Memory B cell (primary cell): ENCODE measurements at regions not wholly inside any gene's neighbourhood (a gene's known extent, or its start where the extent isn't known, plus 50 kb on each side); places are given as distances from the start of the nearest gene placed in this dataset.

Experiments used
- ATAC-seq: fragments of 150-1000 bp; cut with Tn5 transposase; 2 replicates; pipeline ENCODE4 v1.10.0; 2021; ENCODE audit warnings: low read depth, mild to moderate bottlenecking, moderate library complexity
- DNase-seq, 2 donors: peaks; one replicate each; pipeline ENCODE4 v3.0.0; 2022; ENCODE audit warnings: low spot score in 2 of 2
- H3K27ac Mint-ChIP-seq: one replicate; pipeline ENCODE4 v1.8.0; 2022; ENCODE audit warnings: mild to moderate bottlenecking, moderate library complexity, mixed read lengths
- H3K27me3 Mint-ChIP-seq: one replicate; pipeline ENCODE4 v1.8.0; 2022; ENCODE audit warnings: mixed read lengths
- H3K36me3 Mint-ChIP-seq: one replicate; pipeline ENCODE4 v1.8.0; 2022; ENCODE audit warnings: mild to moderate bottlenecking, mixed read lengths
- H3K4me1 Mint-ChIP-seq: one replicate; pipeline ENCODE4 v1.8.0; 2022; ENCODE audit warnings: mixed read lengths
- H3K4me3 Mint-ChIP-seq: one replicate; pipeline ENCODE4 v1.8.0; 2022; ENCODE audit warnings: mild to moderate bottlenecking, moderate library complexity, mixed read lengths
- H3K9me3 Mint-ChIP-seq: one replicate; pipeline ENCODE4 v1.8.0; 2022; ENCODE audit warnings: mixed read lengths

DNA sequence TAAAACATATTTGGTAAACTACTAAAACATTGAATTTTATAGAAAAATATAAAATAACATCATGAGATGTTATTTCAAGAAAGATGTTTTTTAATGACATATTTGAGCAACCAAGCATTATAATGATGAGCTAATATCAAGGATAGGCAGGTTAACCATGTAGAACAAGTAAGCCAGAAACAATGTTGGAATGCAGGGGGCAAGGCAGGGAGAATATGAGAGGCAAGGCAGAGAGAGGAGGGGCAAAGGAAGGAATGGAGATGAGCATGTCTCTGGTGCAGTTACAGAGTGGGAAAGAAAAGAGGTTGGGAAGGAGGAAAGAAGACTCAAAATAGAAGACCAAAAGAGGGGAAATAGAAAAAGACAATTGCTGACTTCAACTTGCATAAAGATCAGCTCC, 390.4 kb downstream of the MCTP2 start:
- no peak for ATAC-seq
- Mint-ChIP-seq H3K4me3 (no peak overlapping the region), H3K9me3 (no peaks in the 10 kb centered on the region), H3K4me1 (no peaks in the 10 kb centered on the region), H3K36me3 (no peaks in the 10 kb centered on the region), H3K27ac (no peak overlapping the region), H3K27me3 (peaks cover 6% of the 10 kb centered on the region)
- DNase-seq: no peak

- no peak overlapping the region for H3K27ac Mint-ChIP-seq
- no peaks in the 10 kb centered on the region for H3K36me3 Mint-ChIP-seq
- no peaks in the 10 kb centered on the region for H3K27me3 Mint-ChIP-seq
- H3K9me3 Mint-ChIP-seq: no peaks in the 10 kb centered on the region
- peaks cover 7% of the 10 kb centered on the region for H3K4me1 Mint-ChIP-seq
- DNase-seq (no peak), ATAC-seq (no peak)
- no peak overlapping the region for H3K4me3 Mint-ChIP-seq
Observed at GRCh38 chr15:94626949-94627348, 395.6 kb downstream of the MCTP2 start.

GRCh38 chr15:94631608-94632007, 400.2 kb downstream of the MCTP2 start:
- no peaks in the 10 kb centered on the region for H3K36me3 Mint-ChIP-seq
- DNase-seq: peak in 1 of 2 donors; percentile 0

DNA sequence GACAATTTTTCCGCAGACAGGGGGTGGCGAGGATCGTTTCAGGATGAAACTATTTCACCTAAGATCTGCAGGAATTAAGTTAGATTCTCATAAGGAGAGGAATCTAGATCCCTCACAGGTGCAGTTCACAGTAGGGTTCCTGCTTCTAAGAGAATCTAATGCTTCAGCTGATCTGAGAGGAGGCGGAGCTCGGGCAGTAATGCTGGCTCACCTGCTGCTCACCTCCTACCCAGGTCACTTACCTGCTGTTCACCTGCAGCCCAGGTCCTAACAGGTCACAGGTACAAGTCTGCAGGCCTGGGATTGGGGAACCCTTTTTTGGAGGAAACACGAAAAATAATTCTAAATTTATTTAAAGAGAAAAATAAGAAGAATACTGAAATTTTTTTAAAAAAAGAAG, 406.8 kb downstream of the MCTP2 start:
- ATAC-seq (no peak), DNase-seq (no peak)
- H3K27ac Mint-ChIP-seq: no peak overlapping the region
- no peaks in the 10 kb centered on the region for H3K9me3 Mint-ChIP-seq
- peaks cover 1% of the 10 kb centered on the region for H3K27me3 Mint-ChIP-seq
- no peak overlapping the region for H3K4me3 Mint-ChIP-seq
- H3K4me1 Mint-ChIP-seq: no peaks in the 10 kb centered on the region
- no peaks in the 10 kb centered on the region for H3K36me3 Mint-ChIP-seq

More at GRCh38 chr15:94631608-94632007, 400.2 kb downstream of the MCTP2 start:
- no peak overlapping the region for H3K27ac Mint-ChIP-seq
- H3K4me3 Mint-ChIP-seq: no peak overlapping the region
- peaks cover 3% of the 10 kb centered on the region for H3K27me3 Mint-ChIP-seq
- ATAC-seq: peak; percentile 89
- peaks cover 12% of the 10 kb centered on the region for H3K4me1 Mint-ChIP-seq
- H3K9me3 Mint-ChIP-seq: no peaks in the 10 kb centered on the region

- DNase-seq (no peak), ATAC-seq (no peak)
- H3K36me3 Mint-ChIP-seq: no peaks in the 10 kb centered on the region
- H3K4me3 Mint-ChIP-seq: no peak overlapping the region
- H3K27me3 Mint-ChIP-seq: no peaks in the 10 kb centered on the region
- no peak overlapping the region for H3K27ac Mint-ChIP-seq
- H3K9me3 Mint-ChIP-seq: no peaks in the 10 kb centered on the region
- H3K4me1 Mint-ChIP-seq: no peaks in the 10 kb centered on the region
Observed at GRCh38 chr15:94639701-94640100, 408.3 kb downstream of the MCTP2 start.

GRCh38 chr15:94644433-94644832, 413.1 kb downstream of the MCTP2 start:
- ATAC-seq (no peak), DNase-seq (no peak)
- no peaks in the 10 kb centered on the region for H3K4me1 Mint-ChIP-seq
- H3K4me3 Mint-ChIP-seq: no peak overlapping the region
- H3K27me3 Mint-ChIP-seq: no peaks in the 10 kb centered on the region
- H3K9me3 Mint-ChIP-seq: no peaks in the 10 kb centered on the region
- no peak overlapping the region for H3K27ac Mint-ChIP-seq
- H3K36me3 Mint-ChIP-seq: no peaks in the 10 kb centered on the region

DNA sequence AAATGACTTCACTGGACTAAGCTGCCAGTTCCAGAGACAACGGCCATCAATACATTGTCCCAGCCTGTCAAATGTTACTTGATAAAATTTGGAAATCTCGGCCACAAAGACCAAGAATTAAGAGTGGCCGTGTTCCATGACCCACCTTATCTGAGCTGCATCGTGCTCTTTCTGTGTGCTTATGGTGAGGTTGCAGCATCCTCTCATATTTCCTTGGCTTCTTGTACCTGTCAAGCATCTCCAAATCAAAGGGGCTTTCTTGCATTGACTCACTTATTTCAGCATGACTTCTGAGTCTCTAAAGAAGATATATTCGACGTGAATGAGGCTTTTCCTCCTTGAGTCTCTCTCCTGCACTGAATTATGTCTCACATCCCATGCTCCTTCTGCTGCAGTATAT, 421.7 kb downstream of the MCTP2 start:
- Mint-ChIP-seq H3K27me3 (peaks cover 4% of the 10 kb centered on the region), H3K9me3 (no peaks in the 10 kb centered on the region), H3K4me1 (no peaks in the 10 kb centered on the region), H3K36me3 (no peaks in the 10 kb centered on the region), H3K27ac (no peak overlapping the region), H3K4me3 (no peak overlapping the region)
- ATAC-seq (no peak), DNase-seq (no peak)

DNA sequence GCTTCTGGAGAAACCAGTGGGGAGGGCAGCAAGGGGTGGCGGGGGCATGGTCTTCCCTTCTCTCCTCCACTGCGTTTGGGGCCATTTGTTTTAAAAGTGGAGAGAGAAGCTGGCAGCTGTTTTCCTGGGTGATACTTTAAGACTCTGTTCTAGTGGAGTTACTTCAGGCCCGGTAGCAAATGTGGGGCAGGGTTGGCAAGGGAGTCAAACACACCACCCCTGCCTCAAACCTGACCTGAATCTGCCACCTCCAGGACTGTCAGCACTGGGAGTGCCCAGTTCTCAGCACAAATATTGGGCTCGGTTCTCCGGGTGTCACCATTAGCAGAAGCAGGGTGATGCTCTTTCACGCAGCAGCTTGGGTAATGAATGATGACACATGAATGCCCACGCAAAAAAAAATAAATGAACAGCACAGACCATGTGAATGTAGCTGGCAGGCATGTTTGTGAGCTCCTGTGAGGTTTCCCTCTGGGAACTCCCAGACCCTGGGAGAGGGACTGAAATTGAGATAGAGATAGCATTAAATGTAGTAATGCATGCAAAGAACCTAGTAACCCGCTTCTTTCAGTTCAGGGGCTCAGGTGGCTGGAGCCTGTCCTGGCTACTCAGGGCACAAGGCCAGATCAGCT, 424.0 kb downstream of the MCTP2 start:
- no peak for ATAC-seq
- no peak for DNase-seq
- Mint-ChIP-seq H3K27me3 (peaks cover 4% of the 10 kb centered on the region), H3K27ac (no peak overlapping the region), H3K4me1 (no peaks in the 10 kb centered on the region), H3K9me3 (no peaks in the 10 kb centered on the region), H3K4me3 (no peak overlapping the region), H3K36me3 (no peaks in the 10 kb centered on the region)

DNA sequence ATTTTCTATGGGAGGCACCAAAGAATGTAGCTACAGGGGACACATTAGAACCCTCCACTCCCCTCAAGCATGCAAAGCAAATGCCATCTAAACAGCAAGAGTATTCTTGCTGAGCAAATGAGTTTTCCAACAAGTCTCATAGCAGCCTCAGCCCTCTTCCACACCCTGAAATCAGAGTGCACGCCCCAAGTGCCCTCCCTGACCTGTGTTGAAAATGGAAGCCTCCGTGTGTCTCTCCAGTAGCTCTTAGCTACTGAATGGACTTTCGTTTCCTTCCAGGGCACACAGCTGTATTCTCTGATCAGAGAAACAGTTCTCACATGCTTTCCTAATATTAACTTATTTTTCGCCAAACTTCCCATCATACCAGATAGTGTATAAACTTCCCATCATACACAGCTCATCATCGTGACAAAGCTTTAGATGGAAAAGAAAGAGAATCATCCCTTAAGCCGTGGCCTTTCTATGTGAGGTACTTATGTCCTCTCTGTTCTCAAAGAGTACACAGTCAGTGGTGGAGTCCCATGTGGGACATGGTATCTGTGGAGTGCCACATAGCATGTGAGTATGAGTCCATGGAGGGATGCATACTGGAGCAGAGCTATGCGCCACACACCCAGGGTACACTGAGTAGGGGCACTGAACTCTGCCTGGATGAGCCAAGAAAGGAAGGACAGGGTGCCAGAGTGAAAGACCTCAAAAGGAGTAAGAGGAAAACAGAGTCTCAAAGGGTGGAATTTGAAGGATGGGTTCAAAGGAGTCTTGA, 434.5 kb downstream of the MCTP2 start:
- Mint-ChIP-seq H3K4me3 (no peak overlapping the region), H3K4me1 (no peaks in the 10 kb centered on the region), H3K27ac (no peak overlapping the region), H3K36me3 (no peaks in the 10 kb centered on the region), H3K9me3 (no peaks in the 10 kb centered on the region), H3K27me3 (peaks cover 9% of the 10 kb centered on the region)
- DNase-seq: no peak
- ATAC-seq: no peak

- Mint-ChIP-seq H3K9me3 (no peaks in the 10 kb centered on the region), H3K27ac (no peak overlapping the region), H3K27me3 (peaks cover 9% of the 10 kb centered on the region), H3K4me1 (no peaks in the 10 kb centered on the region), H3K4me3 (no peak overlapping the region), H3K36me3 (no peaks in the 10 kb centered on the region)
- ATAC-seq: no peak
- no peak for DNase-seq
Observed at GRCh38 chr15:94666553-94666952, 435.2 kb downstream of the MCTP2 start.

DNA sequence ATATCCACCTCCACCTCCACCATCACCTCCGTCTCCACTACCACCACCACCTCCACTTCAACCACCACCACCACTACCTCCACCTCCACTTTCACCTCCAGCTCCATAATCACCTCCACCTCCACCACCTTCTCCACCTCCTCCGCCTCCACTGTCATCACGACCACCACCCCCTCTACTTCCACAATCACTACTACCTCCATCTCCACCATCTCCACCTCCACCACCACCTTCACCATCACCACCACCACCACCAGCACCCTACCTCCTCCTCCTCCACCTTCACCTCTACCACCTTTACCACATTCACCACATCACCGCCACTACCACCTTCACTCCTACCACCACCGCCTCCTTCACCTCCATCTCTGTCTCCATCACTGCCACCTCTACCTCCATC, 435.7 kb downstream of the MCTP2 start:
- ATAC-seq (no peak), DNase-seq (no peak)
- H3K4me1 Mint-ChIP-seq: no peaks in the 10 kb centered on the region
- H3K27ac Mint-ChIP-seq: no peak overlapping the region
- no peaks in the 10 kb centered on the region for H3K9me3 Mint-ChIP-seq
- H3K4me3 Mint-ChIP-seq: no peak overlapping the region
- no peaks in the 10 kb centered on the region for H3K36me3 Mint-ChIP-seq
- peaks cover 11% of the 10 kb centered on the region for H3K27me3 Mint-ChIP-seq

DNA sequence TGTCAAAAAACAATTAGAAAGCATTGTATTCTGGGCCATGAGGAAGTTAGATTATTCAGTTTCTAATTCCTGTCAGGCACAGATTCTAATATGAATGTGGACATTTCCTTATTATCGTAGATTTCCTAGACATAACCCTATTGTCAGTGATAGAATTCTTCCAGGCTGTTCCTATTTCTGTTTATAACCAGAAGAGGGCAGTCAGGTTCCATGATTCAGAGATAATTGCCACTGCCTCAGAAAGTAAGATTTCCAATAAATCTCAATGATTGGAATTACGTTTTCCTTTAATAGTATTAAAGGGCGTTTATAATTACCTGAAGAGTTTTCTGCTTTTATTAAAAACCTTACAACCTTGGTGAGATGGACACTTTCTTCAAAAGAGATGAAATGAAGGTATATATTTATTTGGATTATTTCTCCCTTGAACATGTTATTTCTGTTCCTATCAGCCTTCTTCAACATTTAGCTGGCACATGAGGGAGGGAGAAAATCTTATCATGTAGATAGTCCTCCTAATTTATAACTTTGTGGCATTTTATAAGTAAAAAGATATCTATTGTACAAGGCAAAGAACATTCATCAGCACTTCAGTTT, 439.2 kb downstream of the MCTP2 start:
- no peak for DNase-seq
- Mint-ChIP-seq H3K27ac (no peak overlapping the region), H3K9me3 (no peaks in the 10 kb centered on the region), H3K27me3 (peaks cover 11% of the 10 kb centered on the region), H3K36me3 (no peaks in the 10 kb centered on the region), H3K4me3 (no peak overlapping the region), H3K4me1 (no peaks in the 10 kb centered on the region)
- no peak for ATAC-seq

DNA sequence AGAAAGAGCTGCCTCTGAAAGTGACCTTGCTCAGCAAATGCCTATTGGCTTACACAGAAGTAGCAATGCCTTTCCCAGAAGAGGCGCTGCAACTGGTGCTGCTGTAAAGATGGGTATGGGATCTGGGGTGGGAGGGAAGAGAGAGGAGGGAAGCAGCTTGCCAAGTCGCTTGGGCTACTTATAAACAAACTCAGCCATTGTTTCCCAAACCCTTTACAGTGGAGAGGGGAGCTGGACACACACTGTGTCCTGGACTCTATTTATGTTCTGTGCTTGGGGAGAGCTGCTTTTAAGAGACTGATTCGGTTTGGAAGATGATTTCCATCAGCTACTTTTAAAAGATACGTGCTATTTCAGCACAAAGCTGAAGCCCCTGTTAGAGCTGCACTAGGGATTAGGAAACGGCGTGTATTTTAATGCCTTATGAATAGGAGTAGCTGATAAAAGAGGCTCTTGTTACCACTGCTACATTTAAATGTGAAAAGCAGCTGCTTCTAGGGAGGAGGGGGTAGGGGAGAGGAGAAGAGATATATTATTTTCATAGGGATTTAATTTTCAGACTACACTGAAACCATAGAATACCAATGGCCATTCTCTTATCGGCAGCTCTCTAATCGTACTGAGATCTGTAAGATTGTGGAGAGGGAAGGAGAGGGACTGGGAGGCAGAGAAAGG, 440.6 kb downstream of the MCTP2 start:
- Mint-ChIP-seq H3K4me1 (no peaks in the 10 kb centered on the region), H3K27me3 (peaks cover 9% of the 10 kb centered on the region), H3K4me3 (no peak overlapping the region), H3K36me3 (no peaks in the 10 kb centered on the region), H3K9me3 (no peaks in the 10 kb centered on the region), H3K27ac (no peak overlapping the region)
- ATAC-seq (no peak), DNase-seq (no peak)

DNA sequence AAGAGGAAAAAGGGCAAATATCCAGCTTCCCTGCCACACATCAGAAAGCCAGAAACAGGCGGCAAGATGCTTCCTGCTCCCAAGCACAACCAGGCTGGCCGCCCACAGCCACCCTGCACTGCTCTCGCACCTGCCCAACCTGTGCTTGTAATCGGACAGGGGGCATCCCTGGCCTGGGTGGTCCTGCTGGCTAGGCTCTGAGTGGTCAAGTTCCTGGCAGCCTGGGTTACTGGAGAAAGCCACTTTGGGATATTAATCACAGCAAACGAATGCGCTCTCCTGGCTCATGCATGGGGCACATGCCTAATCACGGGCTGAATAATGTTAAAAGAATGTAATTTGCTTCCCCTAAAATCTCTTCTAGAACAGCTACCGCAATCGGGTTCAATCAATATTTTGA, 442.4 kb downstream of the MCTP2 start:
- Mint-ChIP-seq H3K4me1 (no peaks in the 10 kb centered on the region), H3K36me3 (no peaks in the 10 kb centered on the region), H3K4me3 (no peak overlapping the region), H3K9me3 (no peaks in the 10 kb centered on the region), H3K27ac (no peak overlapping the region), H3K27me3 (peaks cover 3% of the 10 kb centered on the region)
- ATAC-seq (no peak), DNase-seq (no peak)
